Left colon (tissue), 2 donors: ENCODE measurements at regions not wholly inside any gene's neighbourhood (a gene's known extent, or its start where the extent isn't known, plus 50 kb on each side); places are given as distances from the start of the nearest gene placed in this dataset.

Source experiments
- ATAC-seq: fragments of 200-7000 bp; cut with Tn5 transposase; one replicate; pipeline ENCODE4 v1.9.1; 2020; ENCODE audit warnings: mild to moderate bottlenecking, moderate library complexity
- DNase-seq, 2 donors: peaks; one replicate each; pipeline ENCODE4 v3.0.0-alpha.2; 2020
- intact Hi-C, 2 donors: fragments of 100-400 bp; cut with DNase I in 1 of 2; cut with micrococcal nuclease in 1 of 2; formaldehyde crosslinking; loops; one replicate each; pipeline versions ENCODE4 v1.11.2 to v1.14.0; 2022; cut with DNase I, micrococcal nuclease
- donor health status: DM: no; HTN: no; CAD: no.
- donor health status: DM: yes; HTN: yes; CAD: no.

DNA sequence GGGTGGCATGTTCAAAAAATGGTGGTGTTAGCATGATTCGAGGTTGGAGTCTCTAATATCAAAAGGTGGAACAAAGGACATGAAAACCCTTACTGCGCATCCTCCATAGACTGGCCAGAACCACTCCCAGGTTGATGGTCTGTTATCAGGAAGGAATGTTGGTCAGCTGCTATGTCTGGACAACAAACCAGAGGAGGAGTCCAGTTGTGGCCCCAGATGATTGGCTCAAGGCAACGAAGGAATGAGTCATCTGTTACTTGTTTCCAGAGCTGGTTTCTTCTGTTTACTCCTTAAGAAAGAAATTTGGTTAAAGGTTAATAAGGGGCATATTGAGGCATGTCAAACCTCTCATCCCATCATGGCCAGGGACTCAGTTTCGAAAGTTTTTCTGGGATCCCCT is 56.8 kb upstream of the GRIA4 start:
- DNase-seq (no peak), ATAC-seq (no peak)
- intact Hi-C loops, result no loop called here

- intact Hi-C loops, result no loop called here
- DNase-seq (no peak), ATAC-seq (no peak)
Observed at GRCh38 chr11:105548359-105548758, 61.5 kb upstream of the GRIA4 start.

GRCh38 chr11:105538588-105538987 is 71.3 kb upstream of the GRIA4 start:
- intact Hi-C loops, result no loop called here
- no peak for DNase-seq
- no peak for ATAC-seq

GRCh38 chr11:105537531-105537930 is 72.3 kb upstream of the GRIA4 start:
- ATAC-seq (no peak), DNase-seq (no peak)
- intact Hi-C loops, result no loop called here

- no peak for DNase-seq
- ATAC-seq, result no peak
- intact Hi-C loops, result no loop called here
Observed at GRCh38 chr11:105524286-105524685, 85.6 kb upstream of the GRIA4 start.

DNA sequence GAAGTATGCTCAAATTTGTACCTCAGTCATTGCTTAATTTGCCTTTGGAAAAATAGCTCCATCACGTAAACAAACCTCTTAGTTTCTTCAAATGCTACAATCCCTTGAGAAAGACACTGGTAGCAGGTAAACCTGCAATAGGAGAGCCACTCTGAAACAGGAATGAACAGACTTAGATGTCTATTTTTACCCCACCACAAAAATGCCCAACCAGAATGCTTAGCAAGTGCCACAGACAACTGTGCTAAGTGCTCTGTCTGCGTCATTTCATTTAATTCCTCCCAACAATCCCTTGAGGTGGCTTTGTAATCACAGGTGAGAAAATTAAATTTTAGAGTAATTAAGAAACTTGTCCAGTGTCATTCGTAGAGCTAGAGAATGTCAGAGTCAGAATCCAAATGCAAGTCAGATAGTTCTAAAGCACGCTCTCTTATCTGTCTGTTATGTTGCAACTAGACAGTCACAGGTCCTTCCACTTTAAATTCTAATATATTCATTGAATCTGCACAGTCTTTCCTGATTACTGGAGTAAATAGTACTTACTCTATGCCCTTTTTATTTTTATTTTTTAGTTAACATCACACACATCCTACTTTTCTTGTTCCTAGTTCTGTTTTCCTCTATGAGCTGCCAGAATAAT is 89.0 kb upstream of the GRIA4 start:
- DNase-seq (no peak), ATAC-seq (no peak)
- intact Hi-C loops, result no loop called here

DNA sequence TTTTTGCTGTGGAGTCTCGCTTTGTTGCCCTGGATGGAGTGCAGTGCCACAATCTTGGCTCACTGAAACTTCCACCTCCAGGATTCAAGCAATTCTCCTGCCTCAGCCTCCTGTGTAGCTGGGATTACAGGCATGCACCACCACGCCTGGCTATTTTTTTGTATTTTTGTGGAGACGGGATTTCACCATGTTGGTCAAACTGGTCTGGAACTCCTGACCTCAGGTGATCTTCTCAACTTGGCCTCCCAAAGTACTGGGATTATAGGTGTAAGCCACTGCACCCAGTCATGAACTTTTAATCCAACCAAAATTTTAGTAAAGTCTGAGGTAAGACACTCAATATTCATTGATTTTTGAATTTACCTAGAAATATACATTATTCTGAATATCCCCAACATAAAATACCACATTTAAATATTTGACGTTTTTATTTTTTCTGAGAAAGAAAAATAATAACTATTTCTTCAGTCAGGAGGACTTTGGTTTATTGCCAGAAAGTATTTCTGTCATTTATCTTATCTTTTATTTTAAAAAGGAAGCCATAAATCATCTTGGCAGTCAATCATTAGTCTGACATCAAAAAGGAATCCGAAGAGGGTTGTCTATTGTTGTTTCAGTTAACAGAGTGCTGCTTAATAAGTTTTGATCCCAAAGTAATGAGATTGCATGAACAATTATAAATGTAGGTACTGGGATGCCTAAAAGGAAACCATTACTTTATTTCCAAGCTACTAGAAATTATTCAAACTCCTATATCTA is 102.2 kb upstream of the GRIA4 start:
- ATAC-seq, result no peak
- no peak for DNase-seq
- intact Hi-C loops, result no loop called here

DNA sequence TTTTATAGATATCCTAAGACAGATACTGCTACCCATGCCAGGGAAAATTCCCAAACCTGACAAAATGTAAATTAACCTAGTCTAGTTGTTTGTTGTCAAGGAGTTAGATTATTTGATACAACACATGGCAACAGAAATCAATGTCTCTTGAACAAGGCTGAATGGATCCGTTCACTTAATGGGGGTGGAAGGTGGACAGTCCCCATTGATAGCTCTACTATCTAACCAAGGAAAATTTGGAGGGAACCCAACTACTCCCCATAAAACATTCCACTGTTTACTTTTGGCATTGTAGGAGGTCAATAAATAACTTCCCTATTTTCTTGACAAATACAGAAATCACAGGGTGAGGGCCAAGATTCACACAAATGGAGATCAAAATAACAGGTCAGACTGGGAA is 117.9 kb upstream of the GRIA4 start:
- ATAC-seq, result no peak
- intact Hi-C loops, result no loop called here

GRCh38 chr11:105491394-105491793 is 118.5 kb upstream of the GRIA4 start:
- no peak for DNase-seq
- no peak for ATAC-seq
- intact Hi-C loops, result no loop called here

More for the DNA sequence above, 117.9 kb upstream of the GRIA4 start:
- DNase-seq, result no peak

DNA sequence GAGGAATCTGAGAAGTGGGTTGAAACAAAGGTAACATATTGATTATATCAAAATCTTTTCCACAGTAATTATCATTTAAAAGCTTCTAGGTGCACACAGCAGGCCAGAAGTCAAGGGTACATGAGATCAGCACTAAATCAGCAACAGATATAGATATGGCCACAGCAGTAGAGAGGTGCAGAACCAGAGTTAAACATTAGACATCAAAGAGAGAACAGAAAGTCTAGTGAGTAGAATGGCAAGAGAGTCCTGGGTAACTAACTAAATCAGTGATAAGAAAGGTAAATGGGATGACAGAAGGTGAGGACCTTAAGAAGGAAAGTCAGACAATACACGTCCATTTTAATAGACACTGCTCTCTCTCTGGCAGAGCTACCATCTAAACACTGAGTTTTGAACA is 119.5 kb upstream of the GRIA4 start:
- ATAC-seq (no peak), DNase-seq (no peak)
- intact Hi-C loops, result no loop called here

GRCh38 chr11:105489446-105489845 is 120.4 kb upstream of the GRIA4 start:
- no peak for ATAC-seq
- DNase-seq, result no peak
- intact Hi-C loops, result no loop called here

GRCh38 chr11:105486929-105487328 is 122.9 kb upstream of the GRIA4 start:
- intact Hi-C loops, result no loop called here
- DNase-seq, result no peak
- ATAC-seq, result no peak

DNA sequence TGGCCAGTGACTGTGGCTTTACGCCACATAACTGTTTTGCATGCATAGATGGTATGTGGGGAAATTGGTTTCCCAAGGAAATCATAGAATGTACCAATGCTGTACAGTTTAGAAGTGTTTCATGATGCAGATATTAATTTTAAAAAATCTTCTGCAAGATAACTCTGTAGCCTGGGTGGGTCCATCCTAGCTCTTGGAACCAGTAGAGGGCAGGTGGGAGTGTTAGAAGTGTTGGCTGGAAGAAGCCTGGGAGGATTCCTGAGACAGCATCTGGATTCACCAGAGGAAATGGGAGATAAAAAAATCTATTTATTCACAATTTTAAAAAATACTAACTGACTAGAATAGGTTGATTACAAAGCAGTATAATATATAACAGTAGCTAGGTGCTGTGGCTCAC is 139.9 kb upstream of the GRIA4 start:
- no peak for DNase-seq
- ATAC-seq, result no peak
- intact Hi-C loops, result no loop called here

DNA sequence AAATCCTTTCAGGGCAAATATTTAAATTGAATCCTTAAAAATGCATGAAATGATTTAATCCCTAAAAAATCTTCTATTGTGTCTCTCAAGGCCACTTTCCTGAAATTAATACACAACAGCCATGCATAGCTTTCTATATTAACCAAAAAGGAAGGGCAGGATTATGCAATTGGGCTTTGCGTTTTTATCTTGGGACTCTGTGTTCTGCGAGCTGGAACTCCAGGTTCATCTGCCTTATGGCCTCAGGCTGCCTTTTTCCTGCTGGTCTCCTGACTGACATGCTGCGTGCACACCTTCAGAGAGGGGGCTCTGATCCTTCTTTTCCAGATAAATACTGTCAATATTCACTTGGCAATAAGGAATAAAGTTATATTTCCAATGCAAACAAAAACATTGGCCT is 141.7 kb upstream of the GRIA4 start:
- no peak for DNase-seq
- no peak for ATAC-seq
- intact Hi-C loops, result no loop called here

DNA sequence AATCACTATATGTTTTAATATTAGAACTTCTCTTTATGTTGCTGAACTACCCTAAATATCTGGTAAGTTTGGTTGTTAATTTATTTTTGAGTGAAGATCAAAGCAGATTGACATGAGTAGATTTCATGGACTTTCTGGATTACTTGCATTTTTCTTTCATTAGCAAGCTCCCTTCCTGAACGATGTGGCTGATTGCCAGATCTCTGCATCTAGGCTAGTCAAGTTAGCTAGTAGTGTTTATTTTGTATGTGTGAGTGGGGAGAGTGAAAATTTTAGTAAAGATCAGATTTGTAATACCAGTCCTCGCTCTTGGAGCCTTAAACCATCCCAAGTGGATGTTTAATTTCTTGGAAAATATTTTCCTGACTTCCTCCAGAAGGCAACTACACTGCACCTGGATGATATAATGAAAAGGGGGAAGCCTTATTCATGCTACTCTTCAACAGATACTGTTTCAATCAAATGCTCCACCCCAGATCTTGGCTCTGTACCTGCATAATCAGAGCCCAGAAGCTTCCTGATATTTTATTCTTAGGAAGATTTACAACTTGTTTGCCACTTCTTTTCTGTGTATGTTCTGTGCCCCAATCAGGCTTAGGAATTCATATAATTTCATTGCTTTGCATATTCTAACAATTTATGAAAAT is 143.2 kb upstream of the GRIA4 start:
- no peak for DNase-seq
- no peak for ATAC-seq
- intact Hi-C loops, result no loop called here

- DNase-seq (no peak), ATAC-seq (no peak)
- intact Hi-C loops, result no loop called here
Observed at GRCh38 chr11:105458071-105458470, 151.8 kb upstream of the GRIA4 start.

DNA sequence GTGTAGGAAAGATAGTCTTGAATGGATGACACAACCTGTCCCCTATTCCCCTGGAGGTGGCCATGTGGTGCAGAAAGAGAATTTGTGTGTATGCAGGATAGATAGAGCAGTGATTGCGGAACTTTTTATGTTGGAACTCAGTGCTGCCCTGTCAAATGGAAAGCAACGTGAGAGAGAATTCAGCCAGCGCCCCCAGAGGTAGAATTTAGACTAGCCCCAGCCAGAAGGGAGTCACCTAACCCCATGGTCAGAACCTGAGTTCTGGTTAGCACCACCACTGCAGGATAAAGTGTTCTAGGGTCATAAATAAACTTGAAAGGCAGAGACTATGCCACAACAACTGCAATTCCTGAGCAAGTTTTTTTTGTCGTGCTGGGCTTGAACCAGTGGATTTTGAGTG is 152.9 kb upstream of the GRIA4 start:
- intact Hi-C loops, result no loop called here
- ATAC-seq (no peak), DNase-seq (no peak)

- DNase-seq (no peak), ATAC-seq (no peak)
- intact Hi-C loops, result no loop called here
Observed at GRCh38 chr11:105449100-105449734, 160.7 kb upstream of the GRIA4 start.

DNA sequence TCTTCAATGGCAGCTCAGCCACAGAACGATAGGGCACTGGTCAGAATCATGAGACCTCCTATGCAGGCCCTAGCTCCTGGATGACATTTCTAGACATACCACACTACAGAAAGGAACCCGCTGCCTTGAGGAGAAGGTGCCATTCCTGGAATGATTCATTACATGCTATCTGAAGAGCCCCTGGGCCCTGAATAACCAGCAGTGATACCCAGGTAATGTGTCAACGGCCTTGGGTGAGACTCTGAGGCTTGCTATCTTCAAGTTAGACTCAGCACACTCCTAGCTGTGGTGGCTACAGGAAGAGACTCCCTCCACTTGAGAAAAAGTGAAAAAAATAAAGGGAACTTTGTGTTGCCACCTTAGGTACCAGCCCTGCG is 161.2 kb upstream of the GRIA4 start:
- no peak for ATAC-seq
- DNase-seq, result no peak

More for the DNA sequence above, 161.2 kb upstream of the GRIA4 start:
- intact Hi-C loops, result no loop called here
